K562 (cell line): ENCODE measurements at regions not wholly inside any gene's neighbourhood (a gene's known extent, or its start where the extent isn't known, plus 50 kb on each side); places are given as distances from the start of the nearest gene placed in this dataset.

Source experiments
- ATAC-seq: fragments of 200-7000 bp; cut with Tn5 transposase; 3 replicates; pipeline ENCODE4 v1.9.1; 2020; ENCODE audit warnings: moderate library complexity
- BruUV-seq: library from RNA; stranded (reverse); fragments of 400-500 nt; replicated peaks from 2 replicates; lab custom pipeline; 2021; lab: Mats Ljungman, UMichigan
- CTCF ChIA-PET: fragments of 300-600 bp; formaldehyde crosslinking; extraction: SDS; loops from one replicate; lab custom pipeline; 2021; ENCODE audit warnings: low intra/inter-chr PET ratio; lab: Yijun Ruan, JAX
- POLR2A ChIA-PET: fragments of 300-600, 350-650 bp; sonication (Branson Sonifier 250); formaldehyde crosslinking; extraction: SDS; loops from one replicate; lab custom pipeline; 2021; ENCODE audit warnings: antibody characterized with exemption, inconsistent platforms; lab: Yijun Ruan, JAX
- DNase-seq, 4 experiments: peaks; one replicate each; pipeline versions ENCODE4 v3.0.0 to v3.0.0-alpha.2; 2011 to 2018; ENCODE audit warnings: low spot score in 3 of 4, mixed read lengths in 3 of 4; ENCODE audit errors: extremely low read depth in 1 of 4
- FAIRE-seq: peaks from 2 replicates; lab custom pipeline; 2011; peaks lifted over from hg19 to GRCh38; lab: Jason Lieb, UNC
- H2AFZ ChIP-seq: 2 replicates; pipeline ENCODE4 v1.6.0; 2011; ENCODE audit warnings: low read depth, low read length, control low read depth, inconsistent platforms
- H3K27ac ChIP-seq: fragments of 200-600 bp; 3 replicates; pipeline ENCODE4 v1.8.0; 2011; ENCODE audit warnings: low read depth, mild to moderate bottlenecking, control low read depth, inconsistent platforms, low read length, moderate library complexity, mixed read lengths; ENCODE audit errors: extremely low read depth
- H3K27me3 ChIP-seq, 2 experiments: fragments of 300-600 bp in 1 of 2; 2 replicates in 1 of 2; 3 replicates in 1 of 2; pipeline versions ENCODE4 v1.6.0 to v1.8.0; 2011; ENCODE audit warnings: inconsistent platforms in 2 of 2, low read length in 2 of 2, mild to moderate bottlenecking in 1 of 2, mixed read lengths in 1 of 2, moderate library complexity in 1 of 2; ENCODE audit not compliant: control insufficient read depth in 2 of 2, insufficient read depth in 2 of 2
- H3K36me3 ChIP-seq: fragments of 300-600 bp; 3 replicates; pipeline ENCODE4 v1.8.0; 2011; ENCODE audit warnings: mild to moderate bottlenecking, low read length, inconsistent platforms; ENCODE audit not compliant: control insufficient read depth, insufficient read depth
- H3K4me1 ChIP-seq, 2 experiments: fragments of 200-600 bp in 1 of 2; replicated peaks in 1 of 2; 2 replicates in 1 of 2; 3 replicates in 1 of 2; pipeline versions ENCODE4 v1.5.1 to v1.8.0; 2011; ENCODE audit warnings: inconsistent platforms in 2 of 2, low read length in 2 of 2, mild to moderate bottlenecking in 1 of 2, mixed read lengths in 1 of 2, moderate library complexity in 1 of 2; ENCODE audit not compliant: control insufficient read depth in 2 of 2, insufficient read depth in 2 of 2
- H3K4me2 ChIP-seq: 2 replicates; pipeline ENCODE4 v1.6.1; 2011; ENCODE audit warnings: low read length, control low read depth, inconsistent platforms, mixed read lengths; ENCODE audit not compliant: insufficient read depth
- H3K4me3 ChIP-seq: fragments of 200-600 bp; sonication (generic), shearing (Covaris generic); 2 replicates; pipeline ENCODE4 v1.5.1; 2016; ENCODE audit warnings: control low read depth, inconsistent platforms
- H3K79me2 ChIP-seq: fragments of 200-600 bp; 3 replicates; pipeline ENCODE4 v1.8.0; 2011; ENCODE audit warnings: low read length, inconsistent platforms; ENCODE audit not compliant: control insufficient read depth, insufficient read depth
- H3K9ac ChIP-seq, 2 experiments: 2 replicates each; pipeline versions ENCODE4 v1.6.0 to v1.6.1; 2011; ENCODE audit warnings: low read depth in 2 of 2, low read length in 2 of 2, control low read depth in 1 of 2, inconsistent platforms in 1 of 2, mild to moderate bottlenecking in 1 of 2, mixed read lengths in 1 of 2; ENCODE audit not compliant: insufficient read depth in 1 of 2
- H3K9me1 ChIP-seq: one replicate; pipeline ENCODE4 v1.6.0; 2011; ENCODE audit warnings: inconsistent platforms, mild to moderate bottlenecking, low read length, moderate library complexity; ENCODE audit not compliant: control insufficient read depth, insufficient read depth
- H3K9me3 ChIP-seq: replicated peaks from 2 replicates; pipeline ENCODE4 v1.5.1; 2011; ENCODE audit warnings: low read depth, low read length, inconsistent platforms; ENCODE audit not compliant: control insufficient read depth, insufficient read depth
- H4K20me1 ChIP-seq: replicated peaks from 2 replicates; pipeline ENCODE4 v1.6.1; 2011; ENCODE audit warnings: low read length, inconsistent platforms, mixed read lengths; ENCODE audit not compliant: control insufficient read depth, insufficient read depth
- CBFA2T3 ChIP-seq: fragments of 450-650 bp; IDR thresholded peaks from 2 replicates; pipeline ENCODE4 v1.6.1; 2017
- FOXA3 ChIP-seq, 2 experiments: fragments of 450-650 bp in 1 of 2; sonication (generic) in 1 of 2; formaldehyde crosslinking; IDR thresholded peaks in 1 of 2; conservative IDR thresholded peaks in 1 of 2; 2 replicates each; pipeline versions ENCODE4 v1.4.0 to v1.8.0; 2020 to 2022; ENCODE audit warnings: mild to moderate bottlenecking in 2 of 2, missing genetic modification reagents in 1 of 2
- MAFF ChIP-seq: IDR thresholded peaks from 2 replicates; pipeline ENCODE4 v1.6.1; 2012; ENCODE audit warnings: low read length, improper control_type of control experiment
- NCOA4 ChIP-seq: fragments of 450-650 bp; IDR thresholded peaks from 2 replicates; pipeline ENCODE4 v1.6.1; 2018; ENCODE audit warnings: mild to moderate bottlenecking; ENCODE audit not compliant: partially characterized antibody
- RBM14 ChIP-seq: fragments of 200-400 bp; formaldehyde crosslinking; IDR thresholded peaks from 2 replicates; pipeline ENCODE4 v1.6.1; 2018; ENCODE audit warnings: low read depth, mild to moderate bottlenecking, low read length, moderate library complexity, borderline replicate concordance; ENCODE audit not compliant: insufficient read depth
- SMARCA4 ChIP-seq: fragments of 450-650 bp; IDR thresholded peaks from 2 replicates; pipeline ENCODE4 v1.6.1; 2016
- SRSF9 ChIP-seq: fragments of 200-400 bp; formaldehyde crosslinking; IDR thresholded peaks from 2 replicates; pipeline ENCODE4 v1.6.1; 2017; ENCODE audit warnings: low read depth, low read length, borderline replicate concordance
- ZFX ChIP-seq: sonication (generic); formaldehyde crosslinking; IDR thresholded peaks from 2 replicates; pipeline ENCODE4 v1.8.0; 2022; ENCODE audit warnings: mild to moderate bottlenecking, missing genetic modification reagents, moderate library complexity
- ZNF140 ChIP-seq: fragments of 250-450 bp; sonication (Bioruptor Pico); IDR thresholded peaks from 2 replicates; pipeline ENCODE4 v1.8.0; 2021; ENCODE audit warnings: moderate library complexity, mild to moderate bottlenecking, inconsistent platforms
- ZZZ3 ChIP-seq: fragments of 450-650 bp; IDR thresholded peaks from 2 replicates; pipeline ENCODE4 v1.6.1; 2016; ENCODE audit warnings: antibody characterized with exemption, mild to moderate bottlenecking, moderate library complexity
- WGBS: fragments of 100-300 bp; shearing (Covaris generic); methylation state at CpG from one replicate; pipeline ENCODE4 v1.1.6; 2016; ENCODE audit warnings: low coverage, mixed read lengths; ENCODE audit not compliant: insufficient coverage; ENCODE audit errors: missing lambda C conversion rate; 5-methylcytosine and 5-hydroxymethylcytosine counted together
- in situ Hi-C: fragments of 300-500 bp; cut with MboI; formaldehyde crosslinking; loops from 4 replicates; pipeline ENCODE4 v1.15.0; 2018; ENCODE audit warnings: inconsistent platforms, mixed read lengths
- intact Hi-C: fragments of 100-400 bp; cut with micrococcal nuclease; formaldehyde crosslinking; loops from 2 replicates; pipeline ENCODE4 v1.14.2; 2022
- TF ChIP-seq, protein P1 (sequence below), 2 experiments: fragments of 450-650 bp; IDR thresholded peaks; 2 replicates each; pipeline ENCODE4 v1.6.1; 2016; ENCODE audit warnings: mild to moderate bottlenecking in 2 of 2, borderline replicate concordance in 1 of 2, low read depth in 1 of 2, moderate library complexity in 1 of 2
- TF ChIP-seq, protein P2 (sequence below), 3 experiments: IDR thresholded peaks in 2 of 3; conservative IDR thresholded peaks in 1 of 3; 2 replicates each; pipeline ENCODE4 v1.5.1; 2011 to 2012; ENCODE audit warnings: low read length in 3 of 3, mild to moderate bottlenecking in 3 of 3, control low read depth in 2 of 3, improper control_type of control experiment in 1 of 3, inconsistent platforms in 1 of 3, low read depth in 1 of 3, mixed read lengths in 1 of 3, moderate library complexity in 1 of 3; ENCODE audit not compliant: insufficient read depth in 2 of 3

DNA sequence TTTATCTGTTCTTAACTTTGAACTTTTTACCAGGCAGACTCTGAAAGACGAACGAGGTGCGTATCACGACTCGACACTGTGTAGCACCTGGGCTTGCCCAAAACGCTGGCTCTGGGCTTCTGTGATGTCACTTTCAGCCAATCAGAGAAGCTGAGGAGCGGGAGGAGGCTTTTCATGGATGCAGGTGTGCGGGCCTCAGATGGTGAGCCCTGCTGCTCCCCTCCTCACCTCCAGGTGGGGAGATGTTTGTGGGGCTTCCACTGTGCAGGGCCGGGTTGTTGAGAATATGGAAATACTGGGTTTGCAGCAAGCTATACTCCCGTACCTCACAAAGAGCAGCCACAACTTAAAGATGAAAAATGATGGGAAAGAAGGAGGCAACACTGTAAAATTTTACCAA lies 246.3 kb downstream of the IRX2 start:
- no TSS peak for BruUV-seq
- peaks cover 0 to 7% of the 10 kb centered on the region in 2 experiments; a peak in 2 of 5 replicates for H3K27me3 ChIP-seq
- 2% methylated on average over 10 of the region's 10 CpGs for WGBS
- no peak overlapping the region for H3K9ac ChIP-seq
- FAIRE-seq: no peak
- POLR2A ChIA-PET: no interaction called here
- in situ Hi-C loops (no loop called here), intact Hi-C loops (no loop called here)
- CTCF ChIA-PET: no interaction called here
- H4K20me1 ChIP-seq: no peaks in the 10 kb centered on the region; the same call in 1 of the 2 replicates
- H3K79me2 ChIP-seq: no peaks in the 10 kb centered on the region
- no peak overlapping the region for H3K4me3 ChIP-seq
- no peaks in the 10 kb centered on the region for H3K9me1 ChIP-seq
- no peaks in the 10 kb centered on the region for H3K36me3 ChIP-seq
- no peak for ATAC-seq
- no peak overlapping the region for H3K4me2 ChIP-seq
- no peaks in the 10 kb centered on the region for H3K9me3 ChIP-seq
- no peak for DNase-seq
- no peaks in the 10 kb centered on the region for H3K4me1 ChIP-seq
- no peak overlapping the region for H2AFZ ChIP-seq
- H3K27ac ChIP-seq: no peak overlapping the region
- TF ChIP-seq ZFX (CRISPR knock-in tag): no peak
- no peak for TF ChIP-seq SRSF9
- no peak for TF ChIP-seq RBM14
- TF ChIP-seq CBFA2T3: no peak
- TF ChIP-seq SMARCA4: no peak
- TF ChIP-seq ZNF140 (CRISPR knock-in tag): no peak
- TF ChIP-seq, protein P1, sequence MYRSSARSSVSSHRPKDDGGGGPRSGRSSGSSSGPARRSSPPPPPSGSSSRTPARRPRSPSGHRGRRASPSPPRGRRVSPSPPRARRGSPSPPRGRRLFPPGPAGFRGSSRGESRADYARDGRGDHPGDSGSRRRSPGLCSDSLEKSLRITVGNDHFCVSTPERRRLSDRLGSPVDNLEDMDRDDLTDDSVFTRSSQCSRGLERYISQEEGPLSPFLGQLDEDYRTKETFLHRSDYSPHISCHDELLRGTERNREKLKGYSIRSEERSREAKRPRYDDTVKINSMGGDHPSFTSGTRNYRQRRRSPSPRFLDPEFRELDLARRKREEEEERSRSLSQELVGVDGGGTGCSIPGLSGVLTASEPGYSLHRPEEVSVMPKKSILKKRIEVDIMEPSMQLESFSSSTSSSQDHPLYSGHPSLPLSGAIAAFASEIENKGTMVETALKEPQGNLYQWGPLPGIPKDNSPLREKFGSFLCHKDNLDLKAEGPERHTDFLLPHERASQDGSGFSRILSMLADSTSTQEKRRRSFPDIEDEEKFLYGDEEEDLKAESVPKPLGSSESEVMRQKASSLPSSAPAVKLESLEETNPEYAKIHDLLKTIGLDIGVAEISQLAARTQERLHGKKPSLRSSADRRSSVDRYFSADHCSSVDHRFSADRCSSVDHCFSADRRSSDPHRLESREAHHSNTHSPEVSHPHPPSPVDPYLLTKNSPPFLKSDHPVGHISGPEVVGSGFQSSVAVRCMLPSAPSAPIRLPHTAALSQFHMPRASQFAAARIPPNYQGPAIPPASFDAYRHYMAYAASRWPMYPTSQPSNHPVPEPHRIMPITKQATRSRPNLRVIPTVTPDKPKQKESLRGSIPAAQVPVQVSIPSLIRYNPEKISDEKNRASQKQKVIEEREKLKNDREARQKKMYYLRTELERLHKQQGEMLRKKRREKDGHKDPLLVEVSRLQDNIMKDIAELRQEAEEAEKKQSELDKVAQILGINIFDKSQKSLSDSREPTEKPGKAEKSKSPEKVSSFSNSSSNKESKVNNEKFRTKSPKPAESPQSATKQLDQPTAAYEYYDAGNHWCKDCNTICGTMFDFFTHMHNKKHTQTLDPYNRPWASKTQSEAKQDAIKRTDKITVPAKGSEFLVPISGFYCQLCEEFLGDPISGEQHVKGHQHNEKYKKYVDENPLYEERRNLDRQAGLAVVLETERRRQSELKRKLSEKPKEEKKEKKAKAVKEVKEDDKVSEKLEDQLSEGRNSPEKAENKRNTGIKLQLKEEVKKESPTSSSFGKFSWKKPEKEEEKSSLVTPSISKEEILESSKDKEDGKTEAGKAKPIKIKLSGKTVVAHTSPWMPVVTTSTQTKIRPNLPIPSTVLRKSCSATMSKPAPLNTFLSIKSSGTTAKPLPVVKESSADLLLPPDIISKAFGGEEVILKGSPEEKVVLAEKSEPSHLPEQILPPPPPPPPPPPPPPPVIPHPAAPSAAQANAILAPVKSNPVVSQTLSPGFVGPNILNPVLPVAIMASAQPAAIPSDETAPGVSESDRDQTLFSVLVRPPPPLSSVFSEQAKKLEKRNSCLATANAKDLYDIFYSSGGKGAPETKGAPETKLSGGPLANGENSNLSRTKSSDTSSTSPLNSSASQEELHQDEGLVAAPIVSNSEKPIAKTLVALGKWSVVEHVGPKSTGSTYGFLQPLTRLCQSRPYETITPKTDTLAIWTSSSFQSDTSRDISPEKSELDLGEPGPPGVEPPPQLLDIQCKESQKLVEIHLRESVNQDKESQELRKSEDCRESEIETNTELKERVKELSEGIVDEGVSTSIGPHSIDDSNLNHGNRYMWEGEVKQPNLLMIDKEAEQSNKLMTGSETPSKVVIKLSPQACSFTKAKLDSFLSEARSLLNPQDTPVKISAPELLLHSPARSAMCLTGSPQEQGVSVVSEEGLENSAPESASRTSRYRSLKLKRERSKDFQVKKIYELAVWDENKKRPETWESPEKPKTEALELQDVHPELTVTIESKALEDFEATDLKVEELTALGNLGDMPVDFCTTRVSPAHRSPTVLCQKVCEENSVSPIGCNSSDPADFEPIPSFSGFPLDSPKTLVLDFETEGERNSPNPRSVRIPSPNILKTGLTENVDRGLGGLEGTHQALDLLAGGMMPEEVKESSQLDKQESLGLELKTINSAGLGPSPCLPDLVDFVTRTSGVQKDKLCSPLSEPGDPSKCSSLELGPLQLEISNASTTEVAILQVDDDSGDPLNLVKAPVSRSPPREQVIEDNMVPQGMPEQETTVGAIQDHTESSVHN (IDR thresholded peaks at IDR 0.05; ENCODE audit: borderline replicate concordance in 1 of 2, low read depth in 1 of 2): no peak
- TF ChIP-seq MAFF: no peak
- no peak for TF ChIP-seq ZZZ3
- no peak for TF ChIP-seq NCOA4
- TF ChIP-seq FOXA3 (CRISPR knock-in tag; conservative IDR thresholded peaks at IDR 0.05 in 1 of 2, IDR thresholded peaks at IDR 0.05 in 1 of 2): no peak
- TF ChIP-seq, protein P2, sequence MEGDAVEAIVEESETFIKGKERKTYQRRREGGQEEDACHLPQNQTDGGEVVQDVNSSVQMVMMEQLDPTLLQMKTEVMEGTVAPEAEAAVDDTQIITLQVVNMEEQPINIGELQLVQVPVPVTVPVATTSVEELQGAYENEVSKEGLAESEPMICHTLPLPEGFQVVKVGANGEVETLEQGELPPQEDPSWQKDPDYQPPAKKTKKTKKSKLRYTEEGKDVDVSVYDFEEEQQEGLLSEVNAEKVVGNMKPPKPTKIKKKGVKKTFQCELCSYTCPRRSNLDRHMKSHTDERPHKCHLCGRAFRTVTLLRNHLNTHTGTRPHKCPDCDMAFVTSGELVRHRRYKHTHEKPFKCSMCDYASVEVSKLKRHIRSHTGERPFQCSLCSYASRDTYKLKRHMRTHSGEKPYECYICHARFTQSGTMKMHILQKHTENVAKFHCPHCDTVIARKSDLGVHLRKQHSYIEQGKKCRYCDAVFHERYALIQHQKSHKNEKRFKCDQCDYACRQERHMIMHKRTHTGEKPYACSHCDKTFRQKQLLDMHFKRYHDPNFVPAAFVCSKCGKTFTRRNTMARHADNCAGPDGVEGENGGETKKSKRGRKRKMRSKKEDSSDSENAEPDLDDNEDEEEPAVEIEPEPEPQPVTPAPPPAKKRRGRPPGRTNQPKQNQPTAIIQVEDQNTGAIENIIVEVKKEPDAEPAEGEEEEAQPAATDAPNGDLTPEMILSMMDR (IDR thresholded peaks at IDR 0.05 in 2 of 3, conservative IDR thresholded peaks at IDR 0.05 in 1 of 3; ENCODE audit: insufficient read depth in 2 of 3, low read depth in 1 of 3, low read length in 3 of 3): no peak
